ENCODE measurements at regions not wholly inside any gene's neighbourhood (a gene's known extent, or its start where the extent isn't known, plus 50 kb on each side); places are given as distances from the start of the nearest gene placed in this dataset.

- FAIRE-seq (no peak), DNase-seq (ENCODE audit: insufficient read length, low spot score) (no peak)
- TF ChIP-seq POLR2A (IDR thresholded peaks at IDR 0.05; ENCODE audit: low read depth, low read length) (no peak), POU2F2 (IDR thresholded peaks at IDR 0.05; ENCODE audit: low read depth, low read length) (no peak), TAF1 (IDR thresholded peaks at IDR 0.05; ENCODE audit: low read depth, low read length) (no peak)
Measured at GRCh38 chr9:19623941-19624340, 164.9 kb downstream of the SLC24A2 start.

- DNase-seq (ENCODE audit: insufficient read length, low spot score) (no peak), FAIRE-seq (no peak)
- TF ChIP-seq POU2F2 (IDR thresholded peaks at IDR 0.05; ENCODE audit: low read depth, low read length) (no peak), PAX5 (IDR thresholded peaks at IDR 0.05; ENCODE audit: insufficient read depth, low read length, severe bottlenecking) (no peak), SPI1 (IDR thresholded peaks at IDR 0.05; ENCODE audit: low read depth, low read length) (no peak), POLR2AphosphoS5 (IDR thresholded peaks at IDR 0.05; ENCODE audit: low read depth, low read length) (no peak), TAF1 (IDR thresholded peaks at IDR 0.05; ENCODE audit: low read depth, low read length) (no peak), POLR2A (IDR thresholded peaks at IDR 0.05; ENCODE audit: low read depth, low read length) (no peak)
Measured at GRCh38 chr9:19620326-19620725, 168.5 kb downstream of the SLC24A2 start.

- DNase-seq (ENCODE audit: insufficient read length, low spot score) (no peak), FAIRE-seq (no peak)
- TF ChIP-seq POLR2A (IDR thresholded peaks at IDR 0.05; ENCODE audit: low read depth, low read length) = no peak
- TF ChIP-seq POLR2AphosphoS5 (IDR thresholded peaks at IDR 0.05; ENCODE audit: low read depth, low read length) = no peak
- TF ChIP-seq TAF1 (IDR thresholded peaks at IDR 0.05; ENCODE audit: low read depth, low read length) = no peak
- TF ChIP-seq SPI1 (IDR thresholded peaks at IDR 0.05; ENCODE audit: low read depth, low read length) = no peak
- TF ChIP-seq PAX5 (IDR thresholded peaks at IDR 0.05; ENCODE audit: insufficient read depth, low read length, severe bottlenecking) = no peak
- TF ChIP-seq POU2F2 (IDR thresholded peaks at IDR 0.05; ENCODE audit: low read depth, low read length) = no peak
Measured at GRCh38 chr9:19619221-19619620, 169.6 kb downstream of the SLC24A2 start.

- no peak for FAIRE-seq
- no peak for DNase-seq (ENCODE audit: insufficient read length, low spot score)
- TF ChIP-seq POU2F2 (IDR thresholded peaks at IDR 0.05; ENCODE audit: low read depth, low read length) = no peak
- TF ChIP-seq TAF1 (IDR thresholded peaks at IDR 0.05; ENCODE audit: low read depth, low read length) = no peak
- no peak for TF ChIP-seq POLR2AphosphoS5 (IDR thresholded peaks at IDR 0.05; ENCODE audit: low read depth, low read length)
- TF ChIP-seq PAX5 (IDR thresholded peaks at IDR 0.05; ENCODE audit: insufficient read depth, low read length, severe bottlenecking) = no peak
- no peak for TF ChIP-seq SPI1 (IDR thresholded peaks at IDR 0.05; ENCODE audit: low read depth, low read length)
- no peak for TF ChIP-seq POLR2A (IDR thresholded peaks at IDR 0.05; ENCODE audit: low read depth, low read length)
Measured at GRCh38 chr9:19618816-19619215, 170.0 kb downstream of the SLC24A2 start.

- DNase-seq (ENCODE audit: insufficient read length, low spot score) = no peak
- no peak for FAIRE-seq
- TF ChIP-seq POLR2A (IDR thresholded peaks at IDR 0.05; ENCODE audit: low read depth, low read length) = no peak
- no peak for TF ChIP-seq POLR2AphosphoS5 (IDR thresholded peaks at IDR 0.05; ENCODE audit: low read depth, low read length)
- TF ChIP-seq TAF1 (IDR thresholded peaks at IDR 0.05; ENCODE audit: low read depth, low read length) = no peak
- TF ChIP-seq POU2F2 (IDR thresholded peaks at IDR 0.05; ENCODE audit: low read depth, low read length) = no peak
- TF ChIP-seq SPI1 (IDR thresholded peaks at IDR 0.05; ENCODE audit: low read depth, low read length) = no peak
- no peak for TF ChIP-seq PAX5 (IDR thresholded peaks at IDR 0.05; ENCODE audit: insufficient read depth, low read length, severe bottlenecking)
Measured at GRCh38 chr9:19615036-19615624, 173.7 kb downstream of the SLC24A2 start.

- DNase-seq (ENCODE audit: insufficient read length, low spot score) (no peak), FAIRE-seq (no peak)
- no peak for TF ChIP-seq TAF1 (IDR thresholded peaks at IDR 0.05; ENCODE audit: low read depth, low read length)
- TF ChIP-seq SPI1 (IDR thresholded peaks at IDR 0.05; ENCODE audit: low read depth, low read length) = no peak
- TF ChIP-seq POLR2AphosphoS5 (IDR thresholded peaks at IDR 0.05; ENCODE audit: low read depth, low read length) = no peak
- no peak for TF ChIP-seq POLR2A (IDR thresholded peaks at IDR 0.05; ENCODE audit: low read depth, low read length)
- TF ChIP-seq PAX5 (IDR thresholded peaks at IDR 0.05; ENCODE audit: insufficient read depth, low read length, severe bottlenecking) = no peak
- TF ChIP-seq POU2F2 (IDR thresholded peaks at IDR 0.05; ENCODE audit: low read depth, low read length) = no peak
Measured at GRCh38 chr9:19614294-19614693, 174.5 kb downstream of the SLC24A2 start.

GRCh38 chr9:19600538-19600937 is 188.3 kb downstream of the SLC24A2 start:
- DNase-seq (ENCODE audit: insufficient read length, low spot score) = no peak
- TF ChIP-seq TAF1 (IDR thresholded peaks at IDR 0.05; ENCODE audit: low read depth, low read length) (no peak), POLR2AphosphoS5 (IDR thresholded peaks at IDR 0.05; ENCODE audit: low read depth, low read length) (no peak), PAX5 (IDR thresholded peaks at IDR 0.05; ENCODE audit: insufficient read depth, low read length, severe bottlenecking) (no peak), SPI1 (IDR thresholded peaks at IDR 0.05; ENCODE audit: low read depth, low read length) (no peak), POLR2A (IDR thresholded peaks at IDR 0.05; ENCODE audit: low read depth, low read length) (no peak), POU2F2 (IDR thresholded peaks at IDR 0.05; ENCODE audit: low read depth, low read length) (no peak)
- no peak for FAIRE-seq

- FAIRE-seq (no peak), DNase-seq (ENCODE audit: insufficient read length, low spot score) (no peak)
- TF ChIP-seq POU2F2 (IDR thresholded peaks at IDR 0.05; ENCODE audit: low read depth, low read length) (no peak), TAF1 (IDR thresholded peaks at IDR 0.05; ENCODE audit: low read depth, low read length) (no peak), POLR2A (IDR thresholded peaks at IDR 0.05; ENCODE audit: low read depth, low read length) (no peak), PAX5 (IDR thresholded peaks at IDR 0.05; ENCODE audit: insufficient read depth, low read length, severe bottlenecking) (no peak), POLR2AphosphoS5 (IDR thresholded peaks at IDR 0.05; ENCODE audit: low read depth, low read length) (no peak), SPI1 (IDR thresholded peaks at IDR 0.05; ENCODE audit: low read depth, low read length) (no peak)
Measured at GRCh38 chr9:19598722-19599121, 189.9 kb downstream of the ACER2 start.

GRCh38 chr9:19597176-19597575 is 188.4 kb downstream of the ACER2 start:
- DNase-seq (ENCODE audit: insufficient read length, low spot score) (no peak), FAIRE-seq (no peak)
- TF ChIP-seq TAF1 (IDR thresholded peaks at IDR 0.05; ENCODE audit: low read depth, low read length) (no peak), PAX5 (IDR thresholded peaks at IDR 0.05; ENCODE audit: insufficient read depth, low read length, severe bottlenecking) (no peak), POLR2A (IDR thresholded peaks at IDR 0.05; ENCODE audit: low read depth, low read length) (no peak), SPI1 (IDR thresholded peaks at IDR 0.05; ENCODE audit: low read depth, low read length) (no peak), POU2F2 (IDR thresholded peaks at IDR 0.05; ENCODE audit: low read depth, low read length) (no peak), POLR2AphosphoS5 (IDR thresholded peaks at IDR 0.05; ENCODE audit: low read depth, low read length) (no peak)

GRCh38 chr9:19595003-19595402 is 186.2 kb downstream of the ACER2 start:
- no peak for TF ChIP-seq POU2F2 (IDR thresholded peaks at IDR 0.05; ENCODE audit: low read depth, low read length)
- no peak for TF ChIP-seq POLR2AphosphoS5 (IDR thresholded peaks at IDR 0.05; ENCODE audit: low read depth, low read length)
- no peak for TF ChIP-seq SPI1 (IDR thresholded peaks at IDR 0.05; ENCODE audit: low read depth, low read length)
- no peak for TF ChIP-seq TAF1 (IDR thresholded peaks at IDR 0.05; ENCODE audit: low read depth, low read length)
- no peak for TF ChIP-seq POLR2A (IDR thresholded peaks at IDR 0.05; ENCODE audit: low read depth, low read length)
- TF ChIP-seq PAX5 (IDR thresholded peaks at IDR 0.05; ENCODE audit: insufficient read depth, low read length, severe bottlenecking) = no peak
- DNase-seq (ENCODE audit: insufficient read length, low spot score) (no peak), FAIRE-seq (no peak)
